ENCODE measurements at regions not wholly inside any gene's neighbourhood (a gene's known extent, or its start where the extent isn't known, plus 50 kb on each side); places are given as distances from the start of the nearest gene placed in this dataset.
"Not testable (repeated sequence)": the region's sequence is repeated elsewhere in the genome, so short reads cannot be mapped to it uniquely, and the experiment has no call there.

DNA sequence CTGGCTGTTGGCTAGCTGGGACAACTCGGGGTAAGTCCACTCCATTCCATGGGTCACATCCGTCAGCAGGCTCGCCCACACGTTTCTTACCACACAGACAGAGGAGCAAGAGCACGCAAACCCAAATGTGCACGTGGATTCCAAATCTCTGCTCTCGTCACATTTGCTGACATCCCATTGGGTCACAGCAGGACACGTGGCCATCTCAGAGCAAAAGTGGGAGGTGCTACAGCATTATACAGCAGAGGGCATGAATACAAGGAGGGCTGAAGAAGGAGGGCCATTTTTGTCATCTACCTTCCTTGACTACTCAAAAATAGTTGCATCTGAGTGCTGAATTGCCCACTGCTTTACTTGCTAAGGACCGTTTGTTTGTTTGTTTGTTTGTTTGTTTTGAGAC, 84.7 kb downstream of the RBBP6 start:
- DNase-seq (ENCODE audit: low spot score) (no peak), ATAC-seq (no peak)

- ATAC-seq (no peak), DNase-seq (ENCODE audit: low spot score) (no peak)
Measured at GRCh38 chr16:24626256-24626655, 86.9 kb downstream of the RBBP6 start.

DNA sequence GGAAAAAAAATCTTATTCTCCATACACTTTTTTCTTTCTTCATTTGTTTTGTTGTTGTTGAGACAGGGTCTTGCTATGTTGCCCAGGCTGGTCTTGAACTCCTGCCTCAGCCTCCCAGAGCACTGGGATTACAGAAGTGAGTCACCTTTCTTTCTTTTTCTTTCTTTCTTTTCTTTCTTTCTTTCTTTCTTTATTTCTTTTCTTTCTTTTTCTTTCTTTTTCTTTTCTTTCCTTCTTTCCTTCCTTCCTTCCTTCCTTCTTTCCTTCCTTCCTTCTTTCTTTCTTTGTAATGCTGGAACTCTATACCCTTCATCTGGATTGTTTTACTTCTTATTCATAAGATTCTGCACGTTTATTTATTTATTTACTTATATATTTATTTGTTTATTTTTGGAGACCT, 94.5 kb upstream of the TNRC6A start:
- DNase-seq (ENCODE audit: low spot score) (no peak), ATAC-seq (no peak)

GRCh38 chr16:24635900-24636610, 93.4 kb upstream of the TNRC6A start:
- DNase-seq (ENCODE audit: low spot score) (peak; percentile 72), ATAC-seq (peak; percentile 82)

GRCh38 chr16:24639769-24640168, 89.7 kb upstream of the TNRC6A start:
- no peak for DNase-seq (ENCODE audit: low spot score)
- no peak for ATAC-seq

GRCh38 chr16:24643489-24643888, 86.0 kb upstream of the TNRC6A start:
- DNase-seq (ENCODE audit: low spot score) (no peak), ATAC-seq (no peak)

- no peak for ATAC-seq
- DNase-seq (ENCODE audit: low spot score), result no peak
Measured at GRCh38 chr16:24645739-24646645, 83.5 kb upstream of the TNRC6A start.

DNA sequence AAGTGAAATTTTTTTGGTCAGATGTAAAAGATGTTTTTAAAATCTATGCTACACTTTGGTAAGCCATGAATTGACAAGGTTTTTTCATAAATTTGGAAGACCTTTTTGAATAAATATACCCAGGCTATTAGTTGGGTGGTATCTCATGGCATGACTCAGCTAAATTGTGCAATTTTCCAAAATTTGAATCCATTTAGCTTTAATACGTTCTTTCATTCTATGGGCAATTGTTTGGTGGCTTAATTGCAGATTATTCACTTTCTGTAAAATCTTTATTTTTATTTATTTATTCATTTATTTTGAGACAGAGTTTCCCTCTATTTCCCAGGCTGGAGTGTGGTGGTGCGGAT, 82.8 kb upstream of the TNRC6A start:
- no peak for DNase-seq (ENCODE audit: low spot score)
- no peak for ATAC-seq

- ATAC-seq (no peak), DNase-seq (ENCODE audit: low spot score) (no peak)
Measured at GRCh38 chr16:24652209-24652712, 77.2 kb upstream of the TNRC6A start.

DNA sequence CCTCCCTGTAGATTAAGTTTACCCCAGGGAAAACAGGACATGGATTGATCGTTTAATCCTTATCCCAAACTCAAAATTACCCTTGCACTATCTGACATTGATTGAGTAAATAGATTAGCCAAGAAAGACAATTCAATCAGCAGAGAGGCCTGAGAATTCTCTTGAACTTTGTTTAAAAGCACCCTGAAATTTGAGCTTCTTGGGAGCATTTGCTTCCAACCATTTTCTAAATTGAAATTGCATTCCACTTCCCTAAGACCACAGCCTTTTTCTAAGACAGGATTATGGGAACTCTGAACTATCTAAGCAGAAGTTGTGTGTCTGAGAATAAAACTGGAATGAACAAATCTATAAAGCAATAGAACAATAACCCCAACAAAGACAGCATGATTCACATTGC, 76.6 kb upstream of the TNRC6A start:
- DNase-seq (ENCODE audit: low spot score), result no peak
- ATAC-seq, result no peak

- ATAC-seq (peak; percentile 57), DNase-seq (ENCODE audit: low spot score) (no peak)
Measured at GRCh38 chr16:24653725-24654124, 75.7 kb upstream of the TNRC6A start.

DNA sequence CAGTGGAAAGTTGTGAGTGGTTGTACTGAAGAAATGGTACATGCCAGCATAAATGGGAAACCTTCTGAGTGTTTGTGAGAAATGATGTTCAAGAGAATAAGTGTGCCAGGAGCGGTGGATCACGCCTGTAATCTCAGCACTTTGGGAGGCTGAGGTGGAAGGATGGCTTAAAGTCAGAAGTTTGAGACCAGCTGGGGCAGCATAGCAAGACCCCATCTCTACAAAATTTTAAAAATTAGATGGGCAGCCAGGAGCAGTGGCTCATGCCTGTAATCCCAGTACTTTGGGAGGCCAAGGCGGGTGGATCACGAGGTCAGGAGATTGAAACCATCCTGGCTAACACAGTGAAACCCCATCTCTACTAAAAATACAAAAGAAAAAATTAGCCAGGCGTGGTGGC, 63.5 kb upstream of the TNRC6A start:
- not testable (repeated sequence) for DNase-seq (ENCODE audit: low spot score); ATAC-seq

GRCh38 chr16:24667244-24667764, 62.1 kb upstream of the TNRC6A start:
- ATAC-seq, result no peak
- DNase-seq (ENCODE audit: low spot score), result no peak

DNA sequence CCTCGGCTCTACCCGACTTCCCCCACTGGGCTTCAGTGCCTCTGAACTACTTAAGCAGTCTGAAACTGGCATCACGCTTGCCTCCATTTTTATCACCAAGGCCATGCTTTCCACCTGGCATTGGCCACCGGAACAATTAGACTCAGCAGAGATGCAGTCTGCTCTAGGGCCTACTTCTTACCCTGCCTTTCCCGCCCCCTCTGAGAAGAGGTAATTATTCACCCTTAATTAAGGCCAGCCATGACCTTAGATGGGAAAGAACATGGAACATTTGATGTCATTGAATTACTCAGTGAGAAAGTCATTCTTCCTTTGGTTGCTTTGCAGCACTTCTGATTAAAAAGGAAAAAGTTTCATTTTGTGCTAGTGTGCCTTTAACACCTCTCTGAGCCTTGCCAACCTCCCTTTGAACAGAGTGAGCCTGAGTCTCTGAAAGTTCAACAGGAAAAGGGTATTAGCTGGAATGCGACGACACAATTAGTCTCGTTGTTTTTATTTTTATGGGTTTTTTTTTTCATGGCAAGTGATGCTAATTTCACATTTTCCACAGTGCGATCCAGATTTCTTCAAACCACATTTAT, 60.9 kb upstream of the TNRC6A start:
- DNase-seq (ENCODE audit: low spot score), result no peak
- ATAC-seq, result no peak

- ATAC-seq, result no peak
- no peak for DNase-seq (ENCODE audit: low spot score)
Measured at GRCh38 chr16:24670623-24671454, 58.6 kb upstream of the TNRC6A start.

- no peak for ATAC-seq
- no peak for DNase-seq (ENCODE audit: low spot score)
Measured at GRCh38 chr16:24671455-24671954, 57.9 kb upstream of the TNRC6A start.

GRCh38 chr16:24673155-24673554, 56.3 kb upstream of the TNRC6A start:
- DNase-seq (ENCODE audit: low spot score) (no peak), ATAC-seq (no peak)

DNA sequence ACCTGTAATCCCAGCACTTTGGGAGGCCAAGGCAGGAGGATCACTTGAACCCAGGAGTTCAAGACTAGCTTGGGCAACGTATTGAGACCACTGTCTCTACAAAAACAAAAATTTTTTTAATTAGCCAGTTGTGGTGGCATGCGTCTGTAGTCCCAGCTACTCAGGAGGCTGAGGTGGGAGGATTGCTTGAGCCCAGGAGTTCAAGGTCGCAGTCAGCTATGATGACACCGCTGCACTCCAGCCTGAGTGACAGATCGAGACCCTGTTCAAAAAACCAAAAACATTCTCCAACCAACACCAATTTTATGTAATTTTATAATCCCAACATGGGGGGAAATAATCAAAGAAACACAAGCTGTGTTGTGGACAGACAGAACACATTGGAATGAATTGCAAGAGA, 54.6 kb upstream of the TNRC6A start:
- ATAC-seq, result no peak

DNA sequence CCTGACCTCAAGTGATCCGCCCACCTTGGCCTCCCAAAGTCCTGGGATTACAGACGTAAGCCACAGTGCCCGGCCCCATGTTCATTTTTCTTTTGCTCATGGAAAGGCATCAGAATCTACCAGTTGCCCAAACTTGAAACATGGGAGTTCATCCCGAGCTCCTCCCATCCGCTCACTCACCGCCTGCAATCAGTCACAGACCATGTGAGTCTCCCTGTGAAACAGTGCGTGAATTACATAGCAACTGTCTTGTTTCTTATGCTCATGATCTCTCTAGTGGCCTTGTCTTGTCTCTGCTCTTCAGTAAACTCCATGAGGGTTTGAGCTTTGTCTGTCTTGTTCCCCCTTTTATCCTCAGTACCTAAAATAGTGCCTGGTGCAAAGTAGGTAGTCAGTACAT, 52.1 kb upstream of the TNRC6A start:
- ATAC-seq, result no peak

More for the DNA sequence above, 54.6 kb upstream of the TNRC6A start:
- DNase-seq (ENCODE audit: low spot score), result no peak

More for the DNA sequence above, 52.1 kb upstream of the TNRC6A start:
- DNase-seq (ENCODE audit: low spot score), result no peak

Measured in left lobe of liver (tissue), 2 donors.